H1 (cell line): ENCODE measurements at regions not wholly inside any gene's neighbourhood (a gene's known extent, or its start where the extent isn't known, plus 50 kb on each side); places are given as distances from the start of the nearest gene placed in this dataset.

Experiments
- CTCF ChIA-PET: fragments of 300-600 bp; sonication (Branson Sonifier 250); formaldehyde crosslinking; loops from one replicate; lab custom pipeline; 2021; ENCODE audit not compliant: partially characterized antibody; lab: Charles Lee
- POLR2A ChIA-PET: fragments of 300-600 bp; sonication (Branson Sonifier 250); formaldehyde crosslinking; loops from one replicate; lab custom pipeline; 2021; ENCODE audit warnings: inconsistent platforms; ENCODE audit not compliant: partially characterized antibody; lab: Charles Lee
- DNase-seq, 2 experiments: peaks; one replicate each; pipeline versions ENCODE4 v3.0.0 to v3.0.0-alpha.2; 2010 to 2022; ENCODE audit warnings: low spot score in 2 of 2, low read depth in 1 of 2, mixed read lengths in 1 of 2
- FAIRE-seq: peaks from 2 replicates; lab custom pipeline; 2011; peaks lifted over from hg19 to GRCh38; lab: Jason Lieb, UNC
- H2AFZ ChIP-seq: 2 replicates; pipeline ENCODE4 v1.8.1; 2012; ENCODE audit warnings: low read length, inconsistent platforms
- H2AK5ac ChIP-seq: 2 replicates; pipeline ENCODE4 v1.6.1; 2013; ENCODE audit warnings: low read depth, low read length
- H2BK120ac ChIP-seq: replicated peaks from 2 replicates; pipeline ENCODE3; 2013; ENCODE audit warnings: low read depth, low read length, inconsistent platforms
- H2BK12ac ChIP-seq: 2 replicates; pipeline ENCODE4 v1.6.1; 2013; ENCODE audit warnings: low read depth, low read length
- H2BK15ac ChIP-seq: 2 replicates; pipeline ENCODE4 v1.6.1; 2013; ENCODE audit warnings: low read length
- H2BK20ac ChIP-seq: 2 replicates; pipeline ENCODE4 v1.6.1; 2013; ENCODE audit warnings: low read length
- H2BK5ac ChIP-seq: 2 replicates; pipeline ENCODE4 v1.6.1; 2013; ENCODE audit warnings: low read depth, low read length
- H3K14ac ChIP-seq: 2 replicates; pipeline ENCODE4 v1.6.1; 2013; ENCODE audit warnings: inconsistent platforms; ENCODE audit not compliant: insufficient read length
- H3K18ac ChIP-seq: 2 replicates; pipeline ENCODE4 v1.6.1; 2013; ENCODE audit warnings: low read length; ENCODE audit errors: extremely low read depth
- H3K23ac ChIP-seq: 2 replicates; pipeline ENCODE4 v1.6.1; 2013; ENCODE audit warnings: inconsistent platforms; ENCODE audit not compliant: insufficient read length
- H3K23me2 ChIP-seq: 2 replicates; pipeline ENCODE4 v1.6.1; 2013; ENCODE audit warnings: low read depth, low read length
- H3K27ac ChIP-seq: 2 replicates; pipeline ENCODE4 v1.6.1; 2011; ENCODE audit warnings: low read depth, low read length, inconsistent platforms
- H3K27me3 ChIP-seq, 4 experiments: replicated peaks in 1 of 4; 1 replicate in 1 of 4; 2 replicates in 3 of 4; pipeline versions ENCODE4 v1.6.1 to v1.8.1; 2011 to 2013; ENCODE audit warnings: low read length in 3 of 4, mild to moderate bottlenecking in 3 of 4, inconsistent platforms in 2 of 4, mixed read lengths in 2 of 4, moderate library complexity in 1 of 4; ENCODE audit not compliant: control insufficient read depth in 3 of 4, insufficient read depth in 3 of 4; ENCODE audit errors: extremely low read depth in 1 of 4
- H3K36me3 ChIP-seq, 4 experiments: 2 replicates each; pipeline versions ENCODE4 v1.6.1 to v1.8.1; 2011 to 2013; ENCODE audit warnings: mild to moderate bottlenecking in 4 of 4, low read length in 3 of 4, moderate library complexity in 2 of 4, control low read depth in 1 of 4, inconsistent platforms in 1 of 4; ENCODE audit not compliant: insufficient read depth in 4 of 4, control insufficient read depth in 2 of 4
- H3K4ac ChIP-seq: replicated peaks from 2 replicates; pipeline ENCODE3; 2013; ENCODE audit warnings: low read length, low read depth, mixed read lengths, inconsistent platforms; ENCODE audit not compliant: insufficient read length
- H3K4me1 ChIP-seq, 4 experiments: replicated peaks in 1 of 4; 1 replicate in 1 of 4; 2 replicates in 3 of 4; pipeline versions ENCODE4 v1.6.1 to v1.8.1; 2011 to 2013; ENCODE audit warnings: low read length in 3 of 4, inconsistent platforms in 2 of 4, mixed read lengths in 1 of 4; ENCODE audit not compliant: insufficient read depth in 4 of 4, control insufficient read depth in 3 of 4
- H3K4me2 ChIP-seq, 2 experiments: 2 replicates each; pipeline versions ENCODE4 v1.6.1 to v1.8.1; 2011 to 2013; ENCODE audit warnings: low read depth in 2 of 2, low read length in 2 of 2, control low read depth in 1 of 2, inconsistent platforms in 1 of 2, mild to moderate bottlenecking in 1 of 2; ENCODE audit not compliant: insufficient read depth in 1 of 2
- H3K4me3 ChIP-seq, 4 experiments: fragments of 200-600, 300-600 bp in 1 of 4; sonication (generic), shearing (Covaris generic), sonication (Bioruptor Twin) in 1 of 4; 2 replicates each; pipeline versions ENCODE4 v1.5.1 to v1.8.1; 2011 to 2016; ENCODE audit warnings: low read length in 4 of 4, low read depth in 3 of 4, control low read depth in 2 of 4, inconsistent platforms in 2 of 4, mild to moderate bottlenecking in 2 of 4, mixed read lengths in 1 of 4, moderate library complexity in 1 of 4; ENCODE audit not compliant: insufficient read depth in 2 of 4; ENCODE audit errors: extremely low read depth in 1 of 4
- H3K56ac ChIP-seq: replicated peaks from 2 replicates; pipeline ENCODE3; 2013; ENCODE audit warnings: low read depth, mild to moderate bottlenecking, mixed read lengths, low read length, inconsistent platforms; ENCODE audit not compliant: insufficient read length
- H3K79me1 ChIP-seq: 2 replicates; pipeline ENCODE4 v1.6.1; 2013; ENCODE audit warnings: low read depth, low read length, control low read depth
- H3K79me2 ChIP-seq, 2 experiments: 2 replicates each; pipeline versions ENCODE4 v1.6.1 to v1.8.1; 2012 to 2013; ENCODE audit warnings: low read length in 2 of 2, mild to moderate bottlenecking in 2 of 2, inconsistent platforms in 1 of 2; ENCODE audit not compliant: insufficient read depth in 2 of 2, control insufficient read depth in 1 of 2
- H3K9ac ChIP-seq, 4 experiments: replicated peaks in 1 of 4; 1 replicate in 1 of 4; 2 replicates in 3 of 4; pipeline versions ENCODE4 v1.6.1 to v1.8.1; 2011 to 2013; ENCODE audit warnings: low read depth in 3 of 4, low read length in 3 of 4, control low read depth in 2 of 4, mild to moderate bottlenecking in 2 of 4, moderate library complexity in 2 of 4, inconsistent platforms in 1 of 4; ENCODE audit errors: extremely low read depth in 1 of 4
- H3K9me3 ChIP-seq, 2 experiments: 2 replicates each; pipeline versions ENCODE4 v1.6.1 to v1.8.1; 2012 to 2013; ENCODE audit warnings: mild to moderate bottlenecking in 2 of 2, moderate library complexity in 2 of 2, control low read depth in 1 of 2, inconsistent platforms in 1 of 2, low read depth in 1 of 2, low read length in 1 of 2, mixed read lengths in 1 of 2; ENCODE audit not compliant: insufficient read depth in 2 of 2
- H4K20me1 ChIP-seq, 2 experiments: replicated peaks in 1 of 2; 2 replicates each; pipeline versions ENCODE3 to v1.8.1; 2011 to 2013; ENCODE audit warnings: inconsistent platforms in 2 of 2, low read length in 2 of 2, mild to moderate bottlenecking in 1 of 2; ENCODE audit not compliant: insufficient read depth in 2 of 2, control insufficient read depth in 1 of 2
- H4K5ac ChIP-seq: 2 replicates; pipeline ENCODE4 v1.6.1; 2013; ENCODE audit warnings: low read length, low read depth, mixed read lengths, inconsistent platforms; ENCODE audit not compliant: insufficient read length
- H4K8ac ChIP-seq: 2 replicates; pipeline ENCODE4 v1.8.0; 2013; ENCODE audit warnings: mild to moderate bottlenecking, moderate library complexity, low read length, inconsistent platforms; ENCODE audit not compliant: insufficient read depth; ENCODE audit errors: extremely low read depth
- H4K91ac ChIP-seq: replicated peaks from 2 replicates; pipeline ENCODE3; 2013; ENCODE audit warnings: low read length, mixed read lengths, inconsistent platforms; ENCODE audit not compliant: insufficient read length
- CREB1 ChIP-seq: IDR thresholded peaks from 2 replicates; pipeline ENCODE4 v1.6.1; 2012; ENCODE audit warnings: inconsistent platforms
- FOSL1 ChIP-seq: IDR thresholded peaks from 2 replicates; pipeline ENCODE4 v1.6.1; 2011; ENCODE audit warnings: mild to moderate bottlenecking, low read depth, low read length, moderate library complexity; ENCODE audit not compliant: insufficient read depth
- MAFK ChIP-seq: IDR thresholded peaks from 2 replicates; pipeline ENCODE4 v1.6.1; 2012; ENCODE audit warnings: low read depth, mild to moderate bottlenecking, improper control_type of control experiment, low read length
- SAP30 ChIP-seq: fragments of 300-600 bp; sonication (generic); IDR thresholded peaks from 2 replicates; pipeline ENCODE4 v1.7.1; 2012; ENCODE audit warnings: low read length, moderate library complexity, mild to moderate bottlenecking, inconsistent platforms; ENCODE audit not compliant: insufficient read depth, insufficient replicate concordance
- YY1 ChIP-seq: IDR thresholded peaks from 2 replicates; pipeline ENCODE4 v1.6.1; 2011; ENCODE audit warnings: low read depth, mild to moderate bottlenecking, low read length
- WGBS, 2 experiments: shearing (Covaris generic) in 1 of 2; methylation state at CpG; one replicate each; pipeline versions ENCODE4 v1.1.6 to v1.1.7; 2013 to 2015; ENCODE audit warnings: low lambda C conversion rate in 2 of 2, mixed read lengths in 2 of 2, inconsistent platforms in 1 of 2, low coverage in 1 of 2, missing lambda C conversion rate in 1 of 2; ENCODE audit not compliant: insufficient replicate concordance in 2 of 2, insufficient coverage in 1 of 2, insufficient read length in 1 of 2; ENCODE audit errors: extremely low coverage in 1 of 2, missing lambda C conversion rate in 1 of 2; 5-methylcytosine and 5-hydroxymethylcytosine counted together
- TF ChIP-seq, protein P1 (sequence below): IDR thresholded peaks from 2 replicates; pipeline ENCODE4 v1.6.1; 2012; ENCODE audit warnings: inconsistent platforms
- TF ChIP-seq, protein P2 (sequence below): IDR thresholded peaks from 2 replicates; pipeline ENCODE4 v1.6.1; 2011; ENCODE audit warnings: low read depth, mild to moderate bottlenecking, low read length; ENCODE audit not compliant: insufficient read depth
- TF ChIP-seq, protein P3 (sequence below), 3 experiments: IDR thresholded peaks; 1 replicate in 2 of 3; 2 replicates in 1 of 3; pipeline versions ENCODE4 v1.5.1 to v1.6.1; 2011; ENCODE audit warnings: low read length in 3 of 3, mild to moderate bottlenecking in 3 of 3, inconsistent platforms in 2 of 3, low read depth in 1 of 3, moderate library complexity in 1 of 3; ENCODE audit not compliant: insufficient read depth in 1 of 3; ENCODE audit errors: control extremely low read depth in 1 of 3

DNA sequence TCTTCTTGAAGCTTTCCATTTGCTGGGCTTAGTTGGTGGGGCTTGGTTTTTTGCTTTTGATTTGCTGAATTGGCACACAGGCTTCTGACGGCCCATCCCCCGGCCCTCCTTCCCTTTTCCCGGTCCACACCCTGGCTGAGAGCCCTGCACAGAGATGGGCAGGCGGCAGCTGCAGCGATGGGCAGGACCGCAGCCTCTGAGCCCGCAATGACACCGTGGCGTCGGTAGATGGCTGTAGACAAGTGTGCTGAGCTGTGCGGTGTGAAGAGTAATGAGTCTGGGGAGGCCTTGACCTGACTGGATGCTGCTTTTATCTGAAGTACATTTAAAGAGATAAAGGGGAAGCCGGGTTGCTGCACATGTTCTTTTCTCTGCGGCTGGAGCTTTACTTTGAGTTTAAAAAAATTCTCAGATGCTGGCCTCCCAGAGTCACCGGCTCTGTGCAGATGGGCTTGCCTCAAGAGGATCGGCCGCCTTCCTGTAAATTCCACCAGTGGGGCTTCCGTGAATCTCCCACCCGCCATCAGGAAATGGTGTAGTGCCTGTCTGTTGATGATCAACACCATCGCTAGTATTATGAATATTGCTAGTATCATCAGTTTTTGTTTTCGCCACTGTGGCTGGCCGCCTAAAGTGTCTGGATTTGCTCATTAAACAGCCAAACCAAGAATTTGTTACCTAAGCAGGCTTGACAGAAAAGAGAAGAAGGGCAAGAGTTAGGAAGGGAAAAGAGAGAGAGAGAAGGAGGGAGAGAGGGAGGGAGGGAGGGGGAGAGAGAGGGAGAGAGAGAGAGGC, 245.6 kb upstream of the RBFOX1 start:
- no peak overlapping the region for H3K27ac ChIP-seq
- TF ChIP-seq MAFK (0 out of 2 replicates have a peak, but pooled peaks have one; percentile 6), YY1 (peak; percentile 69; the same call in 1 of the 2 replicates), FOSL1 (no peak), SAP30 (no peak), CREB1 (peak; percentile 49)
- TF ChIP-seq, protein P1, sequence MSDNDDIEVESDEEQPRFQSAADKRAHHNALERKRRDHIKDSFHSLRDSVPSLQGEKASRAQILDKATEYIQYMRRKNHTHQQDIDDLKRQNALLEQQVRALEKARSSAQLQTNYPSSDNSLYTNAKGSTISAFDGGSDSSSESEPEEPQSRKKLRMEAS, result 0 out of 2 replicates have a peak, but pooled peaks have one; percentile 27
- TF ChIP-seq, protein P2, sequence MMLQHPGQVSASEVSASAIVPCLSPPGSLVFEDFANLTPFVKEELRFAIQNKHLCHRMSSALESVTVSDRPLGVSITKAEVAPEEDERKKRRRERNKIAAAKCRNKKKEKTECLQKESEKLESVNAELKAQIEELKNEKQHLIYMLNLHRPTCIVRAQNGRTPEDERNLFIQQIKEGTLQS, result no peak
- TF ChIP-seq, protein P3, sequence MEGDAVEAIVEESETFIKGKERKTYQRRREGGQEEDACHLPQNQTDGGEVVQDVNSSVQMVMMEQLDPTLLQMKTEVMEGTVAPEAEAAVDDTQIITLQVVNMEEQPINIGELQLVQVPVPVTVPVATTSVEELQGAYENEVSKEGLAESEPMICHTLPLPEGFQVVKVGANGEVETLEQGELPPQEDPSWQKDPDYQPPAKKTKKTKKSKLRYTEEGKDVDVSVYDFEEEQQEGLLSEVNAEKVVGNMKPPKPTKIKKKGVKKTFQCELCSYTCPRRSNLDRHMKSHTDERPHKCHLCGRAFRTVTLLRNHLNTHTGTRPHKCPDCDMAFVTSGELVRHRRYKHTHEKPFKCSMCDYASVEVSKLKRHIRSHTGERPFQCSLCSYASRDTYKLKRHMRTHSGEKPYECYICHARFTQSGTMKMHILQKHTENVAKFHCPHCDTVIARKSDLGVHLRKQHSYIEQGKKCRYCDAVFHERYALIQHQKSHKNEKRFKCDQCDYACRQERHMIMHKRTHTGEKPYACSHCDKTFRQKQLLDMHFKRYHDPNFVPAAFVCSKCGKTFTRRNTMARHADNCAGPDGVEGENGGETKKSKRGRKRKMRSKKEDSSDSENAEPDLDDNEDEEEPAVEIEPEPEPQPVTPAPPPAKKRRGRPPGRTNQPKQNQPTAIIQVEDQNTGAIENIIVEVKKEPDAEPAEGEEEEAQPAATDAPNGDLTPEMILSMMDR (IDR thresholded peaks at IDR 0.05; ENCODE audit: control extremely low read depth in 1 of 3, insufficient read depth in 1 of 3, low read depth in 1 of 3, low read length in 3 of 3), result peak; percentile 65 to 92 (median 88)

More for the DNA sequence above, 245.6 kb upstream of the RBFOX1 start:
- Histone ChIP-seq H2BK15ac (no peak overlapping the region), H3K23me2 (no peaks in the 10 kb centered on the region), H2BK20ac (no peak overlapping the region), H4K20me1 (no peaks in the 10 kb centered on the region), H2AK5ac (no peak overlapping the region), H2BK12ac (no peak overlapping the region), H4K8ac (no peak overlapping the region), H3K9ac (no peak overlapping the region; a peak in 1 of 7 replicates), H2BK5ac (no peak overlapping the region; the same call in 1 of the 2 replicates), H2AFZ (peak overlapping the region; percentile 68; the same call in 1 of the 2 replicates), H3K9me3 (no peaks in the 10 kb centered on the region), H3K4me1 (peaks cover 0 to 16% (median 4%) of the 10 kb centered on the region in 4 experiments; a peak in 5 of 7 replicates), H3K4me2 (no peak overlapping the region), H2BK120ac (no peak overlapping the region), H3K27me3 (no peaks in the 10 kb centered on the region), H3K36me3 (no peaks in the 10 kb centered on the region), H3K4me3 (no peak overlapping the region), H3K4ac (no peak overlapping the region), H4K91ac (no peak overlapping the region), H3K18ac (peak overlapping the region; percentile 28; the same call in 1 of the 2 replicates), H3K79me2 (no peaks in the 10 kb centered on the region), H3K23ac (no peak overlapping the region), H3K14ac (no peak overlapping the region), H4K5ac (no peak overlapping the region), H3K79me1 (no peaks in the 10 kb centered on the region), H3K56ac (no peak overlapping the region)
- WGBS, 2 experiments, result 44% methylated on average over 21 of the region's 21 CpGs; no CpG with 5 or more reads in 1 of the 2 experiments
- FAIRE-seq, result peak; percentile 50
- CTCF ChIA-PET, result interaction anchor here (0.6 to 1.1 kb wide), 9 partner anchors 7 to 403 kb away, joined by 3 to 4 read pairs (median 3); no protein-coding TSS in a partner anchor
- POLR2A ChIA-PET, result interaction anchor here (0.9 kb wide), 1 partner anchor 159 kb away, joined by 3 read pairs; no protein-coding TSS in a partner anchor
- DNase-seq, result peak; percentile 76 to 78
